ENCODE measurements at regions not wholly inside any gene's neighbourhood (a gene's known extent, or its start where the extent isn't known, plus 50 kb on each side); places are given as distances from the start of the nearest gene placed in this dataset.
"Not testable (repeated sequence)": the region's sequence is repeated elsewhere in the genome, so short reads cannot be mapped to it uniquely, and the experiment has no call there.

GRCh38 chr6:122268394-122268793 is 131.1 kb upstream of the HSF2 start:
- Histone ChIP-seq H2AFZ (ENCODE audit: low read length) (no peak overlapping the region), H3K9me2 (replicated peaks; ENCODE audit: low read depth, low read length) (no peaks in the 10 kb centered on the region), H3K79me2 (ENCODE audit: insufficient read depth, low read length) (no peaks in the 10 kb centered on the region), H3K4me3 (ENCODE audit: low read length, poor library complexity, severe bottlenecking) (no peak overlapping the region), H3K4me1 (ENCODE audit: insufficient read depth, low read length, poor library complexity, severe bottlenecking) (no peaks in the 10 kb centered on the region), H3K36me3 (ENCODE audit: insufficient read depth, low read length) (no peaks in the 10 kb centered on the region), H3F3A (ENCODE audit: low read depth) (no peaks in the 10 kb centered on the region), H3K9me3 (ENCODE audit: insufficient read depth, low read depth, low read length) (no peaks in the 10 kb centered on the region), H3K9ac (ENCODE audit: low read depth, low read length, poor library complexity, severe bottlenecking) (no peak overlapping the region), H4K20me1 (ENCODE audit: insufficient read depth, low read length, poor library complexity, severe bottlenecking) (no peaks in the 10 kb centered on the region), H3K27me3 (ENCODE audit: insufficient read depth, low read length, poor library complexity, severe bottlenecking) (no peaks in the 10 kb centered on the region), H3K4me2 (ENCODE audit: low read depth, low read length, poor library complexity, severe bottlenecking) (no peak overlapping the region)
- TF ChIP-seq EZH2phosphoT487 (IDR thresholded peaks at IDR 0.05; ENCODE audit: borderline replicate concordance) (no peak), CTCF (conservative IDR thresholded peaks at IDR 0.05; ENCODE audit: low read length) (no peak)

- Histone ChIP-seq H3K4me3 (ENCODE audit: low read length, poor library complexity, severe bottlenecking) (no peak overlapping the region), H3K79me2 (ENCODE audit: insufficient read depth, low read length) (no peaks in the 10 kb centered on the region), H3K9me3 (ENCODE audit: insufficient read depth, low read depth, low read length) (no peaks in the 10 kb centered on the region), H3K4me2 (ENCODE audit: low read depth, low read length, poor library complexity, severe bottlenecking) (no peak overlapping the region), H3F3A (ENCODE audit: low read depth) (no peaks in the 10 kb centered on the region), H3K36me3 (ENCODE audit: insufficient read depth, low read length) (no peaks in the 10 kb centered on the region), H3K27me3 (ENCODE audit: insufficient read depth, low read length, poor library complexity, severe bottlenecking) (no peaks in the 10 kb centered on the region), H3K4me1 (ENCODE audit: insufficient read depth, low read length, poor library complexity, severe bottlenecking) (no peaks in the 10 kb centered on the region), H3K9ac (ENCODE audit: low read depth, low read length, poor library complexity, severe bottlenecking) (no peak overlapping the region), H2AFZ (ENCODE audit: low read length) (no peak overlapping the region), H4K20me1 (ENCODE audit: insufficient read depth, low read length, poor library complexity, severe bottlenecking) (no peaks in the 10 kb centered on the region), H3K9me2 (replicated peaks; ENCODE audit: low read depth, low read length) (no peaks in the 10 kb centered on the region)
- no peak for TF ChIP-seq EZH2phosphoT487 (IDR thresholded peaks at IDR 0.05; ENCODE audit: borderline replicate concordance)
- TF ChIP-seq CTCF (conservative IDR thresholded peaks at IDR 0.05; ENCODE audit: low read length) = no peak
Observed at GRCh38 chr6:122276637-122277036, 122.8 kb upstream of the HSF2 start.

GRCh38 chr6:122280105-122281021 is 119.1 kb upstream of the HSF2 start:
- H4K20me1 ChIP-seq (ENCODE audit: insufficient read depth, low read length, poor library complexity, severe bottlenecking); H3K36me3 ChIP-seq (ENCODE audit: insufficient read depth, low read length); H3K4me2 ChIP-seq (ENCODE audit: low read depth, low read length, poor library complexity, severe bottlenecking); H3F3A ChIP-seq (ENCODE audit: low read depth); H3K9me2 ChIP-seq (replicated peaks; ENCODE audit: low read depth, low read length); H3K27me3 ChIP-seq (ENCODE audit: insufficient read depth, low read length, poor library complexity, severe bottlenecking); H3K9me3 ChIP-seq (ENCODE audit: insufficient read depth, low read depth, low read length); H3K79me2 ChIP-seq (ENCODE audit: insufficient read depth, low read length); H3K4me3 ChIP-seq (ENCODE audit: low read length, poor library complexity, severe bottlenecking); H3K9ac ChIP-seq (ENCODE audit: low read depth, low read length, poor library complexity, severe bottlenecking); H3K4me1 ChIP-seq (ENCODE audit: insufficient read depth, low read length, poor library complexity, severe bottlenecking); H2AFZ ChIP-seq (ENCODE audit: low read length): not testable (repeated sequence)

GRCh38 chr6:122283884-122284283 is 115.6 kb upstream of the HSF2 start:
- Histone ChIP-seq H4K20me1 (ENCODE audit: insufficient read depth, low read length, poor library complexity, severe bottlenecking) (no peaks in the 10 kb centered on the region), H3K9me3 (ENCODE audit: insufficient read depth, low read depth, low read length) (no peaks in the 10 kb centered on the region), H2AFZ (ENCODE audit: low read length) (no peak overlapping the region), H3K4me1 (ENCODE audit: insufficient read depth, low read length, poor library complexity, severe bottlenecking) (no peaks in the 10 kb centered on the region), H3F3A (ENCODE audit: low read depth) (no peaks in the 10 kb centered on the region), H3K27me3 (ENCODE audit: insufficient read depth, low read length, poor library complexity, severe bottlenecking) (no peaks in the 10 kb centered on the region), H3K79me2 (ENCODE audit: insufficient read depth, low read length) (no peaks in the 10 kb centered on the region), H3K9ac (ENCODE audit: low read depth, low read length, poor library complexity, severe bottlenecking) (no peak overlapping the region), H3K4me3 (ENCODE audit: low read length, poor library complexity, severe bottlenecking) (no peak overlapping the region), H3K36me3 (ENCODE audit: insufficient read depth, low read length) (no peaks in the 10 kb centered on the region), H3K9me2 (replicated peaks; ENCODE audit: low read depth, low read length) (no peaks in the 10 kb centered on the region), H3K4me2 (ENCODE audit: low read depth, low read length, poor library complexity, severe bottlenecking) (no peak overlapping the region)
- TF ChIP-seq CTCF (conservative IDR thresholded peaks at IDR 0.05; ENCODE audit: low read length) = no peak
- TF ChIP-seq EZH2phosphoT487 (IDR thresholded peaks at IDR 0.05; ENCODE audit: borderline replicate concordance) = no peak

All from Loucy (cell line).